Hypothalamus (tissue), 51 donors: ENCODE measurements at regions not wholly inside any gene's neighbourhood (a gene's known extent, or its start where the extent isn't known, plus 50 kb on each side); places are given as distances from the start of the nearest gene placed in this dataset.
"Not testable (repeated sequence)": the region's sequence is repeated elsewhere in the genome, so short reads cannot be mapped to it uniquely, and the experiment has no call there.

ENCODE experiments used
- DNase-seq, 51 donors: peaks; one replicate each; lab custom pipeline; 2025; lab: John Stamatoyannopoulos, UW

DNA sequence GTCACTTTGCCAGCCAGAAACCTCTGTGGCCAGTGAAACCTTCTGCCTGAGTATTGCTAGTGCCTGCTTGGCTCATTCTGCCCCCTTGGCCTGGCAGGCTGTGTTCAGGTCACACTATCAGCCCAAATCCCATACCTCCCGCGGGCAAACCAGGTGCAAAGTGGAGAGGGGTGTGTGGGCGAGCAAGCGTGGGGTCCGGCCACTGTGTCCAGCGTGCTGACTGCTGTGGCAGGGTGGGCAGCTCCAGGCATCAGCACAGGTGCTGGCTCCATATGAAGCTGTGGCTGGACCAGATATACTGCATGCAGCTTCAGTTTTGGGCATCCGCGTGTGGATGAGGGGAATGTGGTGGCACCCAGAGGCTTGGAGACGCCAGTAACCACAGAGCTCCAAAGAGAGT is 576.5 kb upstream of the EDIL3 start:
- no peak for DNase-seq

DNA sequence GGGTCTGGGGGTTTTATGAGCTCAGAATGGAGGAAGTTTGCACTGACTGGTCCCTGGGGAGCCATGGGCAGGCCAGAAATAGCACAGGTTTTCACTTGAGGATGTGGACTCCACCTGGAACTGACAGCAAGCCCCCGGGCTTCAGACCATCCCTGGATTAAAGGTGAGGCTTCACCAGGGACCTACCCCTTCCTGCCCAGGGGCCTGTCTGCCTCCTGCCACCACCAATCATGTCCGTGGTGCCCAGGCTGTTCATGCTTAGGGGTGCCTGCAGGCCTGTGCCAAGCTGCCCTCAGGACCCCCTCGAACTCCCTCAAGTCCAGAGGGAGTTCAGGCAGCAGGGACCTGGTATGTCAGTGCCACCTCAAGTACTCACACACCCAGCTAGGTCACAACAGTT is 577.2 kb upstream of the EDIL3 start:
- no peak for DNase-seq

DNA sequence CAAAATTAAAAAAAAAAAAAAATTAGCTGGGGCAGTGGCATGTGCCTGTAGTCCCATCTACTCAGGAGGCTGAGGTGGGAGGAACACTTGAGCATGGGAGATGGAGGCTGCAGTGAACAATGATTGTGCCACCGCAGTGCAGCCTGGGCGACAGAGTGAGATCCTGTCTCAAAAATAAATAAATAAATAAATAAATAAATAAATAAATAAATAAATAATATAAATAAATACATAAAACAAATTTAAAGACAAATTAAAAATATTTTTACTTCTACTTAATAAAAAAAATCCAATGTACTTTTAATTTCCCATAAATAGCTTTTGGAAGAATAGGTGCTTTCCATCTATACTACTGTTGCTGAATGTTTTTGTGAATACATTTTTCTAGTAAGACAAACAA is 598.4 kb upstream of the EDIL3 start:
- no peak for DNase-seq

DNA sequence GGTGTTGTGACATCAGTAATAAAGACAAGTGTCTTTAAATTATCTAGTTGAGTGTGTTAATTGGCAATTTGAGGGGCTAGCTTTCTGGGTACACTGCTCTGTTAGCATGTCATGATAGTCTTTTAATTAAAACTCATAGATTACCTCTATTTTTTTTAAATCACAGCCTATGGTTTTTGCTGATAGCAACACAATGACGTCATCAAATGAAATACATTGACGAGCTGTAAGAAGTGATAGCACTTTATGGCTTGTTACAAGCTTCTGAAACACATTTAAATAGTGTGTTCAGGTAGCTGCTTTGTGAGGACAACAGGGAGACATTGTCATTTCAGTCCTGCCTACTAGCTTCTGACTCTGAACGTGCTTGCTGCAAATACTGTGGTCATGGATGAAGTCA is 600.5 kb upstream of the EDIL3 start:
- DNase-seq: no peak

DNA sequence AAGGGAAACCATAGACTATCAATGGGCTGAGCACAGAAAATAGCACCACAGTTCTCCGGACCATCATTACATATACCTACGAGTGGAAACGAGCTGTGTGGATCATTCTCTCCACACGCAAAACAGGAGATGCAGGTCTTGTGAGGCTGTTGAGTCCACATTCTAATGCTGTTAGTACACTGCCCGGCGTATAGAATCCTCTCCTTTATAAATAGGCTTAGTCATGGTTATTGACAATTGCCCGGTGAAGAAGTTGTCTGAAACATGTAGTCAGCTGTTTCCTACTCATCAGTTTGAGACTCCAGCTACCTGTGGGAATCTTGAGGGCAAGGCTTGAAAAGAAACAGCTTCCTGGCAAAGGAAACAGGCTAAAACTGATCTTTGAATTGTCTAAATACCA is 602.0 kb upstream of the EDIL3 start:
- no peak for DNase-seq

DNA sequence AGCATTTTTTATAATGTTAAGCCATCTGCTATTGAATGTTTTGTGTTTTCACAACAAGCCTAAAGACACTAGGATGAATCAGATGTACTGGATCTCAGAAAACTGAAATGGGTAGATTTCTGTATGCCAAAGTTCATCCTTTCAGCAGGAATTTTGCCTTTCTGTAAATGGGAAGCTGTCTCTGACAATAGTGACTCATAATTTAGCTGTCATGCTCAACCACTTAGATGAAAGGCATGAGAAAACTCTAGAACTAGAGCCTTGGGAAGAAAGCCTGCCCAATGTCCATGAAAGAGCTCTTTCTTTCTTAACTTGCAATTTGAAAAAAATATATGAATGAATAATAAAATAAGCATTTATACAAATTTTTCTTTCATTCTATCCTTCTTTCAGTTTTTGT is 616.0 kb upstream of the EDIL3 start:
- DNase-seq: no peak

DNA sequence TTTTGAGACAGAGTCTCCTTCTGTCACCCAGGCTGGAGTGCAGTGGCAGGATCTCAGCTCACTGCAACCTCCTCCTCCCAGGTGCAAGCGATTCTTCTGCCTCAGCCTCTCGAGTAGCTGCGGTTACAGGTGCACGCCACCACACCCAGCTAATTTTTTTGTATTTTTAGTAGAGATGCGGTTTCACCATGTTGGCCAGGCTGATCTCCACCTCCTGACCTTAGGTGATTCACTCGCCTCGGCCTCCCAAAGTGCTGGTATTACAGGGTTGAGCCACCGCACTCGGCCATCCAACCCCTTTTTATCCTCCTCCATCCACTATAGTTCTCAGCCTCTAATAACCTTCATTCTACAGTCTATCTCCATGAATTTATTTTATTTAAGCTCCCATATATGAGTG is 617.3 kb upstream of the EDIL3 start:
- DNase-seq: not testable (repeated sequence)

DNA sequence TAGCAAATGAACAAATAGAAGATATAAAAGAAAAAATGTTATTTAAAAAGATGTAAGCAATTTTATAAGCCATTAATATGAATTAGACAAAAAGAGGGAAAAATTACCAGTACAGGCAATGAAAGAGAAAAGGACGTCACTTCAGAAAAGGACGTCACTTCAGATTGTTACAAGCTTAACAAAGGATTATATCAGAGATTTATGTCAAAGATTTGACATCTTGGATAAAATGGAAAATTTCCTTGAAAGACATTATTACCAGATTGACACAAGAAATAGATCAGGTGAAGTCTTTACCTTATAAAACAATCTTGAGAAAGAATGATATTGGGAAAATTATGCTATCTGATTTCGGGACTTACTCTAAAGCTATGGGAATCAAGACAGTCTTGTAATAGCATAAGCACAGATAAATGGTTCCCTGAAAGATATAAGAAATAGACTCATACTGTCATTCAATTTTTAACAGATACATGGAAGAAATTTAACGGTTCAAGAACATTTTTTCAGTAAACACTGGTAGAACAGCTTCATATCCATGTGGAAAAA is 625.4 kb upstream of the EDIL3 start:
- no peak for DNase-seq

DNA sequence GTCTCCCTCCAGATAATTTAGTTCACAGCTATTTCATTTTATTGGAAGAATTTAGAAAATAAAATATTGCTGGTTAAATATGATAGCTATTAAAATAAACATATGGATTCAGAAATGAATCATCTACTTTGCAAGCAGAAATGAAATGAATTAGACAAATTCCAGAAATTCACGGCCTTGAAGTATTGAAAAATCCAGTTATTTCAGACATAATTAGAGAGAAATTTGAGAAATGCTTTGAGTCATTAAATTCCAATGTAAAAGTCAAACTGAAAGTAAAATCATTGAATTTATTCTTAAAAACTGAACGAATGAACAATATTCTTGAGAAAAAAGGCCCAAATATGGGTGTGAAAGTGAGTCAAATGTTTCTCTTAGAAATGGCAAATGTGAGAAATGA is 632.6 kb upstream of the EDIL3 start:
- DNase-seq: no peak

DNA sequence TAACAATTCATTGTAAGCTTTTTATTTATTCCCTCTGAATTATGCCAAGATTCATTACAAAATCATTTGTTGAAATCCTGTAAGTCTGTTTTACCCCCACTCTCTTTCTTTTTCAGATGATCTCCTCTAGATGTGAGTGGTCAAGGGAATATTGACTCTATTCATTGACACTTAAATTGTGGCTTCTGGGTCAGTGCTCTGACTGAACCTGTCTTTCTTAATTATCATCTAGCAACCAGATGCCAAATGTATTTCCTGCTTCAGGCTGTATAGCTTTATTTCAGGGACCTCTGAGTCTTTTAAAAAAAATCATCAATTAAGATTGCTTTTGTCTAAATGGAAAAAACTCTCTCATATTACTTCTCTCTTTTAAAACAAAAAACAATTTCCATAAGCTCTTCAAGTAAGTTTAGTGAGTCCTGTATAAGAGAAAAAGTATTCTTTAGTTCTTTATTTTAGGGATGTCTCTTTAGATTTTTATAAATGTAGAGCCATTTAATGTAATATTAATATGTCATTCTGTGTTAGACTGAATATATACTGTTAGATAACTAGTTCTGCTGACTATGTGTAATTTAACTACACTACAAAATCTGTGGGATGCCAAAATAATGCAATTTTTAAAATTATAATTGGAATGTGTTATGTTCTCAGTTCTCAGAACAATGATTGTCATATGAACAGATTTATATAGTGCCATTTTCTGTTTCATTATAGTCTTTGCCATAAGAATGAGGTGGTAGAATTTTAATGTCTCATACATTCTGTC is 645.8 kb upstream of the EDIL3 start:
- no peak for DNase-seq

DNA sequence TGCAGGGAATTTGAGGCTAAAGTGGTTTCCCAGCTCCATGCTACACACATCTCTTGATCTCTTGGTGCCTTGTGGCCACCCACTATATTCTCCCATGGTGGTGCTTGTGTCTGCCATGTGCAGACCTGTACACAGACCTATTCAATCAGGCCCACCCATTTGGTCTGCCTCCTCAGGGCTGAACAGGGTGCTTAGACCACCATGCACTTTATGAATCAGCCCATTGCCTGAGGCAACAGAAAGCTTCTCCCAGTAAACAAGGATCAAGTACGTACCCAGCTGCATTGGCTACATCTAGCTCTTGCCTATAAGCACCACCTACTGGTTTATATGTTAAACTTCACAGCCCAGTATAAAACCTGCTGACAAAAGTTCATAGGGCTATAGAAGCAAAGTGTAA is 664.3 kb upstream of the EDIL3 start:
- DNase-seq: peak in 7 of 51 donors; percentile 0 to 22 (median 2)

DNA sequence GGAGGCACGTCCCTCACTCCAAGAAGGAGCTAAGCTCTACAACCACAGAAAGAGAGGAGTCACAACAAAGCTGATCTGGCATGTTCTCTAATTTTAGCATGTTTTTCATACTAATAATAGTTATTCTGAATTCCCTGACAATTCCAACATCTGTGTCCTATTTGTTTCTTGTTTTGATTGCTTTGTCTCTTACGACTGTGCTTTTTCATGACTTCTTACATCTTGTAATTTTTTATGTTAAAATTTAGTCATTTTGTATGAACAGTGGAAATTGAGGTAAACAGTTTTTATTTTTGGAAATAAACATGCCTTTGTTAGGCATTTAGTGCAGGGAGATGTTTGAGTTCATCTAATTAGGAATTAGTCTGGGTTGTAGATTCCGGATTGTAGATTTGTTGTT is 668.1 kb upstream of the EDIL3 start:
- DNase-seq: no peak

DNA sequence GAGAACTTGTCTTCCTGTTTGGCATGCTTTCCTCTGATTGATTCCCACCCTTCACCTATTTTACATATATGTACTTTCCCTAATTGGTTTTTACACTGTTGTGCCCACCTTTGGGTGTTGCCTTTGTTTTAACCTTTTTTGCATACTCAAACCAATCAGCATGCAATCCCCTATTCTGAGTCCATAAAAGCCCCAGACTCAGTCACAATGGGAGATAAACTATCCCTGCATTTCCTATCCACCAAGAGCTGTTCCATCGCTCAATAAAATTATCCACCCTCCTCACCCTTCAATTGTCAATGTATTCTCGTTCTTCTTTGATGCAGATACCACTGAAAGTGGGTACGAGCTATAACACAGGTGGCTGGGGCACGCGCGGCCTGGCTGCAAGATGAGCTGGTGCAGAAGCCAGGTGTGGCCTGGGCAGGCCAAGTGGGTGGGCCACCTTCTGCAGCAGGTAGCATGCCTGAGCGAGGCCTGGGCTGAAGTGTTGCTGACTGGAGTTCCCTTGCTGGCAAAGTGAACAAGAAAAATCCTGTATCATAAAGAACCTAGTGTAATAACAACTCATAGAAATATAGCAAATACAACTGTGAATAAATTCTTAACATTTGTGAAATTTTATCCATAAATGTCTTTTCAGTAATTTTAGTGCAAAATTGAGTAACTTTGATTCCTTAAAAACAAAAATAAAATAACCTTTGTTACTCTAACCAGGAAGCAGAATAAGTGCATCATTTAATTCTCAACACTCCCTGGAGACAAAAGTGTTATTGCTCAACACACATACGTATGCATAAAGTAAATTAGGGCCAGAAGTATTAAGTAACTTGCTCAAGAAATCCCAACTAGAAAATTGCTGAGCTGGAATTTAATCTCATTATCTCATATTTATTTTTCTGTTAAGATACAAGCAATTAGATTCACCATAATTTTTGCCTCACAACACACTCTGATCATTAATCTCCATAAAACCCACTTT is 685.3 kb upstream of the EDIL3 start:
- DNase-seq: no peak

DNA sequence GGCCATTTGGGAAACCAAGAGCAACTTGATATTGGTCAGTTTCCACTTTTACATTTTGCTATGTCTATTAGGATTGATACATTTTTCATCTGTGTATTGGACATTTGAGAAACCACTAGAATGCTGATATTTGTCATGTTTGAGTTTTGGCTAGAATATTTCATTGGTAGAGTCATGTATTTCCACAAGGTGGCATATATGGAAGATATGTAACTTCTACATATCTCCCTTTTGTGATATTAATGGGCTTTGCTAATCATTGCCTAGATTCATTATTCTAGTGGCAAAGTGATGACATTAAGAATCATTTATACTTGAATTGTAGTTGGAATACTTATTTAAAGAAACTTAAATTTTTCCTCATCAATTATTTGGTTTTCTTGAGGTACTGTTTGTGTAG is 692.9 kb upstream of the EDIL3 start:
- DNase-seq: no peak

DNA sequence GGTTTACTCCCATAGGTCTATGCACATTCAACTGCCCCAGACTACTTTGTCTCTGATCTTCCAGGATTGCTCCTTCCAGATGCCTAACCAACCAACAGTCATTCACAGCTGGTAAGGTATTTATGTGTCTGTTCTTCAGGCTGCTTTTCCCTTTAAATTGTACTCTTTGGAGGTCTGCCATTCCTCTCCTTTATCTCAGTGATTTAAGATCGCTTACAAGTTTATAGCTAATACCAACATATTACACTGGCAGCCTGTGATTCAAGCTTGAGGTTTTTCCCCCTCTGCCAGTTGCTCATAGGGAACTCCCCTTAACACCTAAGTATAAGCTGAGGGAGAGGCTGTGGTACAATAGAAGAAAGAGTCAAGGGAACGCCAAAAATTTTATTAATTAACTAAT is 711.7 kb upstream of the EDIL3 start:
- DNase-seq: no peak

DNA sequence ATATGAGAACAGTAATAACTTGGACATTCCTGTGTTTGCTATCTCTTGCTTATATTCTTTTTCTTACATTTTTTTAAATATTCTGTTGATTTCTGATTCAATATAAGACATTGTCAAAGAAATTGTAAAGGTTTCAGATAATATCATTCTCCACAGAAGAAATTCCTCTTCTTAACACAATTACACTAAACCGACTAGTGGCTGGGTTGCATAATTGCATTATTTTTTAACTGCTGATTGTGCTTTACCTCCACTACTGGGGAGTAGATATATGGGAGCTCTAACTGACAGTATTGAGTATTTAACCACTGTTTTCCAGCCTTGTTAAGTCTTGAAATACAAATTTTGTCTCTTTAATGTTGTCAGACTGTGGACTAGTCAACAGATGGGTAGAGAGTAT is 723.8 kb upstream of the EDIL3 start:
- no peak for DNase-seq

DNA sequence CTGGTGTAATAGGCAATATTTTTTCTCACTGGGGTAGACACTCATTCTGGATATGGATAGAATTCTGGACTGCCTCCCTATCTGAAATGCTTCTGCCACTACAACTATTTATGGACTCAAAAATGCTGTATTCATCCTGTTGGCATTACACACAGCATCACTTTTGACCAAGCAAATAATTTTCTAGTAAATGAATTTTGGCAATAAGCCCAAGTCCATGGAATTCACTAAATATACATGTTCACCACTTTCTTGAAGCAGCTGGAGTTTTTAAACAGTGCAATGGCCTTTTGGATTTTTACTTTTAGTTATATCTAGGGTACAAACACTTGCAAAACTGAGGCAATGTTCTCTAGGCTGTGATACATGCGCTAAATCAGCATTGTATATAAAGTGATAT is 724.9 kb upstream of the EDIL3 start:
- no peak for DNase-seq

DNA sequence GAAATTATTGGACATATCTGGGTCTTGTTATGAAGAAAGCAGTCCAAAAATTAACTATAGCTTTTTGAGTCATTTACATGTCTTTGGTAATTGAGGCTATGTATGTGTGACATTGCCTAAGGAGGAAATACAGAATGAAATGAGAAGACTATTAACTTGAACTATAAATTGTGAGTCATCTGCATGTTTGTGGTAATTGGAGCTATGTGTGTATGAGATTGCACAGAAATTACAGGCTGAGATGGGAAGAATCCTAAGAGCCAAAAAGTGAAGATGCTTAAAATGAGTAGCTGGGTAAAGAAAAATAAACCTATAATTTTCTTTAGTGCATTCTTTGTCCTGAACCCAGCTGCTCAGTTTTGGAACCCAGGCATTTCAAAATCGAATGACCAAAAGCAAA is 747.6 kb upstream of the EDIL3 start:
- DNase-seq: no peak

DNA sequence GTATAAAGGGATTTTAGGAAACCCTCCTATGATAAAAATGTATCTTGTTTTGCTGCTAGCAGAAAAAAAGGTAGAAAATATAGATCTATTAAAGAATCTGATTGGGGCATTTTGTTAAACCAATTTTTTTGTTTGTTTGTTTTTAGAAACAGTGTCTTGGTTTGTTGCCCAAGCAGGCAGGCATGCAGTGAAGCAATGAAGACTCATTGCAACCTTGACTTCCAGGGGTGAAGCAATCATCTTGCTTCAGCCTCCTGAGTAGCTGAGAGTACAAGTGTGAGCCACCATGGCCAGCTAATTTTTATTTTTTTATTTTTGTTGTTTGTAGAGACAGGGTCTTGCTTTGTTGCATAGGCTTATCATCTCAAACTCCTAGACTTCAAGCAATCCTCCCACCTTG is 755.8 kb upstream of the EDIL3 start:
- DNase-seq: no peak

DNA sequence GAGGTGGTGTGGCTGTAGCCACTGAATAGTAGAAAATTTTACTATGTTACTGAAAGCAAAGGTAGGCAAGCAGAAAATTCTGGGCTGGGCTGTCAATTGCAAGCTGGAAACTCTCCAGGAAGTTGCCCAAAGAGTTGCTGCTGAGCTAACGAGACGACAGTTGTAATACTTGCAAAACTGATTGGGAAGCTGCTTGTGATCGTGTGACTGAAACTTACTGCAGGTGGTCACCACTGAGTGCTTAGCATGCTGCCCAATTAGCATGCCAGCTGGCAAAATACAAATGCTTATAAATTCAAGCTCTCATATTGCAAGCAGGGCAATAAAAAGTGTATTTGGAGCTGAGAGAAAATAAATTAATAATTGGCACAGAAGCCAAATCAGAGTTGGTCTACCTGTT is 758.5 kb upstream of the EDIL3 start:
- DNase-seq: no peak

DNA sequence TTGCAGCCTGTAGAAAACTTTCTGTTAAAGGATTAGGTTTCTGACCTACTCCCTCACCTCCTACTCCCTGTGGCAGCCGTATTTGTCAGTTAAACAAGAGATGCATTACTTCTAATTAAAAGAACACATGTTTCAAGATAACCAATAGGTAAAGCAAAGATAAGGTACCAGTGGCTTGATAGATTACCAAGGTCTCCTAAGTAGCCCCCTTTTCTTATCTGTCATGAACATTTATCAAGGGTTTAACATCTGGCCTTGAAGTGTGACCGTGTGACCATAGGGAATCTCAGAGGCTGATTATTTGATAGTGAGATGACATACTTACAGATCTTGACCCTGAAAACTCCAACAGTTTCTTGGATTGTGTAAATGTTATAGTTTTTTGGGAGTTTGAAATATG is 764.0 kb upstream of the EDIL3 start:
- DNase-seq: no peak

DNA sequence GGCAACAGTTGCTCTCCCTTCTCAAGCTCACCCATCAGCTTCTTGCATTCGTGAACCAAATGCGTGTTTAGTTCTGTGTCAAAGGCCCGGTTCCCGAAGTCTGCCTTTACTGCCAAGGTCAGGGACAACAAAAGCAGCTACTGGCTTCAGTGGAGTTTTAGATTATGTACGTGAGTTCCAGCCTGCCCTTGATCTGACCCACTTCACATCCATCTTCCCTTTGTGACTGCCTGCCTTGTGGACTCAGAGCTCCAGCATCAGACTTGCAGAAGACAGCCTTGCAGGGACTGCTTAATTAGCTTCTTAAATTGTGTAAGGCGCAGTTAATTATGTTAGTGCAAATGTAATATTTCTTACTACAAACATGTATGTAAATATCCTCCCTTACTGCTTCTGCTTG is 774.7 kb upstream of the EDIL3 start:
- no peak for DNase-seq
